SK-N-MC (cell line): ENCODE measurements at regions not wholly inside any gene's neighbourhood (a gene's known extent, or its start where the extent isn't known, plus 50 kb on each side); places are given as distances from the start of the nearest gene placed in this dataset.

Experiments used
- EZH2 ChIP-seq: fragments of 200-600 bp; sonication (generic); IDR thresholded peaks from one replicate; pipeline ENCODE4 v1.6.1; 2017; ENCODE audit warnings: antibody characterized with exemption
- FOXP2 ChIP-seq: optimal IDR thresholded peaks from 2 replicates; pipeline ENCODE3; 2011; ENCODE audit warnings: mild to moderate bottlenecking, moderate library complexity; ENCODE audit not compliant: insufficient read depth; ENCODE audit errors: extremely low read length, control extremely low read depth
- POLR2AphosphoS5 ChIP-seq: IDR thresholded peaks from 2 replicates; pipeline ENCODE4 v1.6.1; 2012; ENCODE audit warnings: mild to moderate bottlenecking, low read depth, low read length, borderline replicate concordance

DNA sequence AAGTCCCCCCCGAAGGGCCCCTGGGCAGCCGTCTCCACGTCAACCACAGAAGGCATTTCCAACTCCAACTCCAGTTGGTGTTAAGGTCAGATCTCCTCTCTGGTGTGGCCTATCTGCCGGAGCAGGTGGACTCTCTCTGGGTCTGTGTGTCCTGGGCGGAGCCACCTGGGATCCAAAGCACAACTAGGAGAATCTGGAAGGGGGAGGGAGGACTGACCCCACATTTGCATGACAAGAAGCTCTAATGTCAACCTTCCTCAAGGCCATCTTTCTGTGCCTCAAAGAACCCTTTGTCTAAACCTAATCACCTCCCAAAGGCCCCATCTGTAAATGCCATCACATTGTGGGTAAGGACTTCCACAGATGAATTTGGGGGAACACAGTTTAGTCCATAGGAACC is 381.5 kb downstream of the UQCRFS1 start:
- no peak for TF ChIP-seq POLR2AphosphoS5
- TF ChIP-seq EZH2: no peak
- no peak for TF ChIP-seq FOXP2
